ENCODE measurements at regions not wholly inside any gene's neighbourhood (a gene's known extent, or its start where the extent isn't known, plus 50 kb on each side); places are given as distances from the start of the nearest gene placed in this dataset.

DNA sequence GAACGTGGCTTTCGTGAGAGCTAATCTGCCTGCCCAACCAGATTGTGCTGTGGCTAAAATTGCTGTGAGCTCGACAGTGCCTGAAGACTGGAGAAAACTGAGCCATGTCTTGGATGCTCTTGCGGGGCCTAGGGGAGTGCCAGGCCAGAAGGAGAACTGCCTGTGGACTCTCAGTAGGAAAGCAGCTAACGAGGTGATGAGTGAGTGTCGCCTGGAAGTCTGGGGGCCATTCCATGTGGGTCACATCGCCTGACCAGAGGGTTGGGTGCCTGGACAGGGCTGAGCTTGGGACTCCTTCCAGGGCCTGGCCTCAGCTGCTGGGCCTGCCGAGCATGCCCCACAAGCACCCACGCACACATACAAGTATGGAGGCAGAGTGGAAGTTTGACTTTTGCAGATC, 166.5 kb downstream of the VEGFA start:
- TF ChIP-seq, protein P1, sequence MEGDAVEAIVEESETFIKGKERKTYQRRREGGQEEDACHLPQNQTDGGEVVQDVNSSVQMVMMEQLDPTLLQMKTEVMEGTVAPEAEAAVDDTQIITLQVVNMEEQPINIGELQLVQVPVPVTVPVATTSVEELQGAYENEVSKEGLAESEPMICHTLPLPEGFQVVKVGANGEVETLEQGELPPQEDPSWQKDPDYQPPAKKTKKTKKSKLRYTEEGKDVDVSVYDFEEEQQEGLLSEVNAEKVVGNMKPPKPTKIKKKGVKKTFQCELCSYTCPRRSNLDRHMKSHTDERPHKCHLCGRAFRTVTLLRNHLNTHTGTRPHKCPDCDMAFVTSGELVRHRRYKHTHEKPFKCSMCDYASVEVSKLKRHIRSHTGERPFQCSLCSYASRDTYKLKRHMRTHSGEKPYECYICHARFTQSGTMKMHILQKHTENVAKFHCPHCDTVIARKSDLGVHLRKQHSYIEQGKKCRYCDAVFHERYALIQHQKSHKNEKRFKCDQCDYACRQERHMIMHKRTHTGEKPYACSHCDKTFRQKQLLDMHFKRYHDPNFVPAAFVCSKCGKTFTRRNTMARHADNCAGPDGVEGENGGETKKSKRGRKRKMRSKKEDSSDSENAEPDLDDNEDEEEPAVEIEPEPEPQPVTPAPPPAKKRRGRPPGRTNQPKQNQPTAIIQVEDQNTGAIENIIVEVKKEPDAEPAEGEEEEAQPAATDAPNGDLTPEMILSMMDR (conservative IDR thresholded peaks at IDR 0.05): no peak
- no peak overlapping the region for H3K27ac ChIP-seq

DNA sequence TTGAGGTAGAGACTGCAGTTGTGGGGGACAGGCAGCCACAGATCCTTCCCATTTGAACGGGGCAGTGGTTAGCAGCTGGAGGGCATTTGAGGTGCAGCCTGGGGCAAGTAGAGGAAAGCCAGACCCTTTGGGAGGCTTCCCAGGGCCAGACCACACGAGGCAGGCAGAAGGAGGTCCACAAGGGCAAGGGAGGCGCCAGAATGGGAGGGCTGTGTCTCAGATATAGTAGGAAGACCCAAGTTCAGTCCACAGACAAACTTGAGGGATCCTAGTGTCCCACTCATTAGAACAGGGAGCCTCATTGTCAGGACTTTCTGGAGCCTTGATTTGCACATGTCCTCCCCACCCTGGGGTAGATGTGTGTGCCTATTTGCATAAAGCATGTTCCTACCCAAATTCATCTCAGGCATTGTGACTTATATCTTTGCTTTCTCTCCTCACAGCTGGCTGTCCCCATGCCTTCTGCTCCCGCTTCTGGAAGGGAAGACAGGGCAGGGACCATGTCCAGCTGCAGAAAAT, 166.0 kb downstream of the VEGFA start:
- H3K27ac ChIP-seq: no peak overlapping the region
- TF ChIP-seq, protein P1 (conservative IDR thresholded peaks at IDR 0.05): no peak

GRCh38 chr6:43934803-43935602, 165.0 kb downstream of the VEGFA start:
- TF ChIP-seq, protein P1 (conservative IDR thresholded peaks at IDR 0.05): no peak

DNA sequence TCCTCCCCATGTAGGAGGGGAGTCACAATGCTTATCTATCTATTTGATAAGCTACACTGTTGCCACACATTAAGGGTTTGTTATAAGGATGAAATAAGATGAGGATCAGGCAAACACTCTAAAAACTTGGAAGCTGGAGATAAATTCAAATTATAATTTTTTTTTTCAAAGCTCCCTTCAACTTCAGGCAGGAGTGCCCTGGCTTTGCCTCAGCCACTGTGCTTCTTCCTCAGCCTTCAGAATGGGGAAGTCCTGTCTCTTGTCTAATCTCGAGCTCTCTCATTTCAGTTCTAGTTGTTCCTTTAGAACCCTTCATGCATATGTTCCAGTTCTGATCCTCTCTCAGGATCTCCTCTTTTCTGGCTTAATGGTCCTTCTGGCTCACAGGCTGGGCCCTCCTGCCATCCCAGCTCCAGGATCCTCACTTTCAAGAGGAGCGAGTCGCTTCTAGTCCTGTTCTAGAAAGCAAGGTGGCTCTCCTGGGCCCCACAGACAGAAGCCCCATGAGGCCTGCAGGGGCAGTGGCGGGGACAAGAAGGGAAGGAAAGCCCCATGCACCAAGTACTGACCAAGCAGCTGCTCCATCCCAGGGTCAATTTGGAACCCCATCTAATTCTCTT, 164.3 kb downstream of the VEGFA start:
- TF ChIP-seq, protein P1 (conservative IDR thresholded peaks at IDR 0.05): no peak
- no peak overlapping the region for H3K27ac ChIP-seq

More at GRCh38 chr6:43934803-43935602, 165.0 kb downstream of the VEGFA start:
- no peak overlapping the region for H3K27ac ChIP-seq

DNA sequence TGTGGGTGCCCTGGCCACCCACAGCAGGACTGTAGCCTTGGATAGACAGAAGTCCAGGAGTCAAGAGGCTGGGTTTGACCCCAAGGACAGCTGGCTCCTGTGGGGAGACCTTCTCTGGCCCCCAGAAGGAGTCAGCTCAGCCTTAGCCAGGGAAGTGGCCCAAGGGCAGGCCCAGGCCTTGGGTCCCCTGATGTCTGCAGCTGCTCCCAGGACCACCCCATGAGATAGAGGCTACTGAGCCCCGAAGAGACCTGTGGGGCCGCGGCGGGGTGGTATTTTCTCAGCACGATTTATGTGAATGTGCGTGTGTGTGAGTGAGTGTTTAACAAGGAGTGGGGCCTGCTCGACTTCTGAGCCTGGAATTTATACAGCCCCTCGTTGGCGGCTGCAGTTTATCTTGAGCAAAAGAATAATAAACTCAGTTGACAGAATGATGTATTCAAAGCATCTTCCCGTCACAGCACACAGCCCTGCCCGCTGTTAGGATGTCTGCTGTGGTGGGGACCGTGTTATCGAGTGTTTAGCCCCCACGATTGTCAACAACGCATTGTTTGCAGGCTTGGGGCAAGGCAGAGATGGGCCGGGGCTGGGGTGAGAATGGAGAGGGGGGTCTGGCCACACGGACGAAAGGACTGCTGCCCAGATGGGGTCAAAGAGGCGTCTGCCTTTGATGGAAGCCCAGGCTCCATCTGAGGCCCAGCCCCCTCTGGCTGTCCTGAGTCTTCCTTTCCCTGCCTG, 163.3 kb downstream of the VEGFA start:
- TF ChIP-seq, protein P1 (conservative IDR thresholded peaks at IDR 0.05): no peak
- H3K27ac ChIP-seq: no peak overlapping the region

GRCh38 chr6:43932259-43933147, 162.5 kb downstream of the VEGFA start:
- TF ChIP-seq, protein P1 (conservative IDR thresholded peaks at IDR 0.05): no peak
- no peak overlapping the region for H3K27ac ChIP-seq

Measured in VCaP (cell line).